A549 (cell line): ENCODE measurements at regions not wholly inside any gene's neighbourhood (a gene's known extent, or its start where the extent isn't known, plus 50 kb on each side); places are given as distances from the start of the nearest gene placed in this dataset.

Experiments
- ATAC-seq, 2 experiments: fragments of 200-7000 bp in 1 of 2; fragments of >200 bp in 1 of 2; cut with Nextera tagmentation in 1 of 2; cut with Tn5 transposase in 1 of 2; 3 replicates each; pipeline versions ENCODE4 v1.8.0 to v1.9.1; 2018 to 2020; ENCODE audit warnings: mild to moderate bottlenecking in 1 of 2, moderate library complexity in 1 of 2
- CTCF ChIA-PET: fragments of 300-600 bp; sonication (Branson Sonifier 250); formaldehyde crosslinking; extraction: SDS; loops from one replicate; lab custom pipeline; 2021; ENCODE audit warnings: antibody characterized with exemption, inconsistent platforms; lab: Yijun Ruan, JAX
- POLR2A ChIA-PET: fragments of 350-600 bp; formaldehyde crosslinking; extraction: SDS; loops from one replicate; lab custom pipeline; 2021; ENCODE audit warnings: antibody characterized with exemption, inconsistent platforms; lab: Yijun Ruan, JAX
- DNase-seq, 2 experiments: peaks; one replicate each; pipeline versions ENCODE4 v3.0.0 to v3.0.0-alpha.2; 2011 to 2016; ENCODE audit warnings: low read depth in 1 of 2, low spot score in 1 of 2
- FAIRE-seq: peaks from 2 replicates; lab custom pipeline; 2011; peaks lifted over from hg19 to GRCh38; lab: Jason Lieb, UNC
- H3K27ac ChIP-seq, 2 experiments: fragments of >200 bp; sonication (Bioruptor Twin); formaldehyde crosslinking; 3 replicates each; pipeline ENCODE4 v1.5.1; 2016 to 2017
- H3K4me1 ChIP-seq: fragments of >200 bp; sonication (Bioruptor Twin); formaldehyde crosslinking; 3 replicates; pipeline ENCODE4 v1.6.1; 2016
- H3K4me2 ChIP-seq: fragments of >200 bp; sonication (Bioruptor Twin); formaldehyde crosslinking; 3 replicates; pipeline ENCODE4 v1.6.1; 2016
- H3K4me3 ChIP-seq: fragments of >200 bp; sonication (Bioruptor Twin); formaldehyde crosslinking; 3 replicates; pipeline ENCODE4 v1.5.1; 2016
- H3K9me3 ChIP-seq: fragments of >200 bp; sonication (Bioruptor Twin); formaldehyde crosslinking; 3 replicates; pipeline ENCODE4 v1.6.1; 2016
- BCL3 ChIP-seq: fragments of >200 bp; sonication (Bioruptor Twin); formaldehyde crosslinking; IDR thresholded peaks from 3 replicates; pipeline ENCODE4 v1.6.1; 2016
- BHLHE40 ChIP-seq: IDR thresholded peaks from 2 replicates; pipeline ENCODE4 v1.6.1; 2012; ENCODE audit warnings: low read depth, low read length, inconsistent platforms
- CBX2 ChIP-seq: fragments of 200-600 bp; sonication (generic); IDR thresholded peaks from 2 replicates; pipeline ENCODE4 v1.6.1; 2016; ENCODE audit warnings: low read depth, mild to moderate bottlenecking, borderline replicate concordance
- CEBPB ChIP-seq, 2 experiments: fragments of >200 bp in 1 of 2; sonication (Bioruptor Twin) in 1 of 2; formaldehyde crosslinking in 1 of 2; IDR thresholded peaks; 2 replicates each; pipeline ENCODE4 v1.6.1; 2012 to 2016
- CHD4 ChIP-seq: fragments of 200-600 bp; sonication (generic); IDR thresholded peaks from 2 replicates; pipeline ENCODE4 v1.6.1; 2016; ENCODE audit warnings: antibody characterized with exemption, mild to moderate bottlenecking, borderline replicate concordance
- EHMT2 ChIP-seq: fragments of 200-600 bp; sonication (generic); IDR thresholded peaks from 2 replicates; pipeline ENCODE4 v1.6.1; 2016; ENCODE audit warnings: antibody characterized with exemption, low read depth, mild to moderate bottlenecking, moderate library complexity
- FOXS1 ChIP-seq: fragments of 250-450 bp; sonication (Bioruptor Pico); IDR thresholded peaks from 2 replicates; pipeline ENCODE4 v1.5.0; 2020; ENCODE audit warnings: mild to moderate bottlenecking, moderate library complexity
- GATA3 ChIP-seq: IDR thresholded peaks from 2 replicates; pipeline ENCODE4 v1.6.1; 2012; ENCODE audit warnings: borderline replicate concordance
- HDAC2 ChIP-seq: fragments of 200-600 bp; sonication (generic); IDR thresholded peaks from 2 replicates; pipeline ENCODE4 v1.6.1; 2016
- HMGXB4 ChIP-seq: fragments of 250-450 bp; sonication (Bioruptor Pico); IDR thresholded peaks from 2 replicates; pipeline ENCODE4 v1.5.0; 2021; ENCODE audit warnings: mild to moderate bottlenecking, moderate library complexity, borderline replicate concordance
- HOXA7 ChIP-seq: fragments of 250-450 bp; sonication (Bioruptor Pico); IDR thresholded peaks from 2 replicates; pipeline ENCODE4 v1.5.0; 2020; ENCODE audit warnings: mild to moderate bottlenecking, moderate library complexity
- HOXB13 ChIP-seq: fragments of 250-450 bp; sonication (Bioruptor Pico); IDR thresholded peaks from 2 replicates; pipeline ENCODE4 v1.5.0; 2020; ENCODE audit warnings: low read depth, mild to moderate bottlenecking, moderate library complexity
- JUNB ChIP-seq: fragments of >200 bp; sonication (Bioruptor Twin); formaldehyde crosslinking; IDR thresholded peaks from 2 replicates; pipeline ENCODE4 v1.6.1; 2016
- KDM5A ChIP-seq: fragments of 200-600 bp; sonication (generic); IDR thresholded peaks from 2 replicates; pipeline ENCODE4 v1.6.1; 2016; ENCODE audit warnings: antibody characterized with exemption, mild to moderate bottlenecking
- MAZ ChIP-seq: fragments of 150-350 bp; IDR thresholded peaks from 2 replicates; pipeline ENCODE4 v1.6.1; 2014; ENCODE audit warnings: antibody characterized with exemption, low read depth, low read length, borderline replicate concordance
- NFE2L2 ChIP-seq: fragments of 150-350 bp; conservative IDR thresholded peaks from 2 replicates; pipeline ENCODE4 v1.6.1; 2014; ENCODE audit warnings: low read length
- NPAS2 ChIP-seq: fragments of 250-450 bp; sonication (Bioruptor Pico); IDR thresholded peaks from 2 replicates; pipeline ENCODE4 v1.8.0; 2022; ENCODE audit warnings: mild to moderate bottlenecking, moderate library complexity, borderline replicate concordance
- NR3C1 ChIP-seq: fragments of >200 bp; sonication (Bioruptor Twin); formaldehyde crosslinking; IDR thresholded peaks from 3 replicates; pipeline ENCODE4 v1.6.1; 2017
- POLR2A ChIP-seq: IDR thresholded peaks from 2 replicates; pipeline ENCODE4 v1.6.1; 2012; ENCODE audit warnings: mild to moderate bottlenecking, low read length
- RAD21 ChIP-seq, 2 experiments: fragments of >200 bp in 1 of 2; sonication (Bioruptor Twin) in 1 of 2; formaldehyde crosslinking in 1 of 2; IDR thresholded peaks in 1 of 2; conservative IDR thresholded peaks in 1 of 2; 2 replicates in 1 of 2; 3 replicates in 1 of 2; pipeline ENCODE4 v1.6.1; 2012 to 2018; ENCODE audit warnings: inconsistent platforms in 1 of 2
- RCOR1 ChIP-seq: fragments of 150-350 bp; IDR thresholded peaks from 2 replicates; pipeline ENCODE4 v1.6.1; 2014; ENCODE audit warnings: antibody characterized with exemption, low read length, low read depth
- REST ChIP-seq: fragments of 200-600 bp; sonication (generic); IDR thresholded peaks from 2 replicates; pipeline ENCODE4 v1.6.1; 2016; ENCODE audit warnings: antibody characterized with exemption, mild to moderate bottlenecking, moderate library complexity
- RFX5 ChIP-seq: fragments of 450-650 bp; IDR thresholded peaks from 2 replicates; pipeline ENCODE4 v1.7.1; 2014; ENCODE audit warnings: antibody characterized with exemption, mild to moderate bottlenecking, moderate library complexity
- RNF2 ChIP-seq: fragments of 200-600 bp; sonication (generic); IDR thresholded peaks from 2 replicates; pipeline ENCODE4 v1.6.1; 2016; ENCODE audit warnings: low read depth, mild to moderate bottlenecking, antibody characterized with exemption, moderate library complexity, borderline replicate concordance
- SREBF2 ChIP-seq: fragments of 450-650 bp; IDR thresholded peaks from 2 replicates; pipeline ENCODE4 v1.6.1; 2014; ENCODE audit warnings: mild to moderate bottlenecking, moderate library complexity
- USF2 ChIP-seq: fragments of 450-650 bp; IDR thresholded peaks from 2 replicates; pipeline ENCODE4 v1.6.1; 2014; ENCODE audit warnings: antibody characterized with exemption
- ZFP36 ChIP-seq: fragments of 450-650 bp; IDR thresholded peaks from 2 replicates; pipeline ENCODE4 v1.6.1; 2014; ENCODE audit warnings: borderline replicate concordance; ENCODE audit not compliant: partially characterized antibody
- WGBS: methylation state at CpG from one replicate; pipeline ENCODE4 v1.1.6; 2017; ENCODE audit errors: missing lambda C conversion rate; 5-methylcytosine and 5-hydroxymethylcytosine counted together

- CTCF ChIA-PET, result no interaction called here
- no peak overlapping the region for H3K4me3 ChIP-seq
- FAIRE-seq (no peak), DNase-seq (no peak), ATAC-seq (no peak)
- TF ChIP-seq RAD21 (conservative IDR thresholded peaks at IDR 0.05 in 1 of 2, IDR thresholded peaks at IDR 0.05 in 1 of 2) (0 out of 5 replicates have a peak, but pooled peaks have one; percentile 6 to 32), HOXA7 (CRISPR knock-in tag) (no peak)
- H3K9me3 ChIP-seq, result no peaks in the 10 kb centered on the region
- no peak overlapping the region for H3K27ac ChIP-seq
- 1% methylated on average over 5 of the region's 5 CpGs for WGBS
- POLR2A ChIA-PET, result no interaction called here
- H3K4me1 ChIP-seq, result no peaks in the 10 kb centered on the region
- H3K4me2 ChIP-seq, result no peak overlapping the region
These were observed 359.7 kb downstream of the MBD2 start for GRCh38 chr18:53864770-53865169.

GRCh38 chr18:53862921-53863320 lies 361.5 kb downstream of the MBD2 start:
- no peaks in the 10 kb centered on the region for H3K9me3 ChIP-seq
- H3K4me2 ChIP-seq, result no peak overlapping the region
- no peak for TF ChIP-seq USF2
- no peak for TF ChIP-seq NR3C1
- no peak for TF ChIP-seq ZFP36
- DNase-seq, result no peak
- no peak overlapping the region for H3K4me3 ChIP-seq
- 0% methylated on average over 1 of the region's 1 CpG for WGBS
- no peak for ATAC-seq
- no peak for FAIRE-seq
- ChIA-PET CTCF (no interaction called here), POLR2A (no interaction called here)
- no peak overlapping the region for H3K27ac ChIP-seq
- H3K4me1 ChIP-seq, result no peaks in the 10 kb centered on the region

- POLR2A ChIA-PET, result no interaction called here
- no peak for FAIRE-seq
- no CpG with 5 or more reads among the region's 1 CpG for WGBS
- Histone ChIP-seq H3K4me3 (no peak overlapping the region), H3K4me2 (no peak overlapping the region)
- TF ChIP-seq SREBF2, result no peak
- TF ChIP-seq EHMT2, result no peak
- no peak for TF ChIP-seq HDAC2
- no peak for TF ChIP-seq MAZ
- no peak for TF ChIP-seq NFE2L2
- no peak for TF ChIP-seq POLR2A
- TF ChIP-seq KDM5A, result no peak
- TF ChIP-seq FOXS1, result no peak
- TF ChIP-seq BHLHE40, result no peak
- TF ChIP-seq BCL3, result no peak
- TF ChIP-seq RFX5, result no peak
- TF ChIP-seq CEBPB (IDR thresholded peaks at IDR 0.05), result no peak
- no peak for TF ChIP-seq CBX2
- no peak for TF ChIP-seq JUNB
- TF ChIP-seq, all 56 proteins: peak for 0
- ATAC-seq, result no peak; a peak in 1 of 6 replicates
- Histone ChIP-seq H3K27ac (no peak overlapping the region), H3K4me1 (no peaks in the 10 kb centered on the region), H3K9me3 (no peaks in the 10 kb centered on the region)
- DNase-seq, result no peak
- CTCF ChIA-PET, result no interaction called here
These were observed 363.3 kb downstream of the MBD2 start for GRCh38 chr18:53861185-53861584.

- POLR2A ChIA-PET, result no interaction called here
- H3K27ac ChIP-seq, result no peak overlapping the region
- no peaks in the 10 kb centered on the region for H3K4me1 ChIP-seq
- WGBS, result 9% methylated on average over 1 of the region's 1 CpG
- FAIRE-seq (no peak), DNase-seq (no peak), ATAC-seq (no peak)
- H3K4me2 ChIP-seq, result no peak overlapping the region
- H3K4me3 ChIP-seq, result no peak overlapping the region
- CTCF ChIA-PET, result interaction anchor here (0.5 kb wide), 1 partner anchor 561 kb away, joined by 3 read pairs; no protein-coding TSS in a partner anchor
- H3K9me3 ChIP-seq, result no peaks in the 10 kb centered on the region
- TF ChIP-seq HMGXB4 (CRISPR knock-in tag), result no peak
- no peak for TF ChIP-seq BHLHE40
- TF ChIP-seq REST, result no peak
- TF ChIP-seq GATA3, result no peak
- no peak for TF ChIP-seq KDM5A
- TF ChIP-seq JUNB, result no peak
- TF ChIP-seq RNF2, result no peak
- no peak for TF ChIP-seq HOXB13 (CRISPR knock-in tag)
- no peak for TF ChIP-seq RCOR1
- TF ChIP-seq CHD4, result no peak
- no peak for TF ChIP-seq NPAS2
These were observed 364.7 kb downstream of the MBD2 start for GRCh38 chr18:53859764-53860163.
